GM21515 (cell line): ENCODE measurements at regions not wholly inside any gene's neighbourhood (a gene's known extent, or its start where the extent isn't known, plus 50 kb on each side); places are given as distances from the start of the nearest gene placed in this dataset.
"Not testable (repeated sequence)": the region's sequence is repeated elsewhere in the genome, so short reads cannot be mapped to it uniquely, and the experiment has no call there.

Experiments used
- ATAC-seq: cut with Tn5 transposase; IDR thresholded peaks from one replicate; pipeline ENCODE4 v1.9.1; 2021; ENCODE audit not compliant: unreplicated experiment

- ATAC-seq = no peak
Observed at GRCh38 chr2:210730672-210731071, 174.3 kb downstream of the CPS1 start.

- ATAC-seq = not testable (repeated sequence)
Observed at GRCh38 chr2:210746826-210747225, 190.4 kb downstream of the CPS1 start.

GRCh38 chr2:210752532-210752931, 196.1 kb downstream of the CPS1 start:
- no peak for ATAC-seq

GRCh38 chr2:210753386-210753785, 197.0 kb downstream of the CPS1 start:
- ATAC-seq = no peak

GRCh38 chr2:210756855-210757254, 200.5 kb downstream of the CPS1 start:
- no peak for ATAC-seq

- no peak for ATAC-seq
Observed at GRCh38 chr2:210762604-210763588, 206.5 kb downstream of the CPS1 start.

GRCh38 chr2:210768329-210768910, 212.0 kb downstream of the CPS1 start:
- ATAC-seq = no peak

- no peak for ATAC-seq
Observed at GRCh38 chr2:210776756-210777155, 220.4 kb downstream of the CPS1 start.

GRCh38 chr2:210782222-210782621, 225.8 kb downstream of the CPS1 start:
- no peak for ATAC-seq

GRCh38 chr2:210787831-210788230, 231.4 kb downstream of the CPS1 start:
- not testable (repeated sequence) for ATAC-seq

GRCh38 chr2:210792000-210792399, 235.6 kb downstream of the CPS1 start:
- ATAC-seq = no peak

- ATAC-seq = no peak
Observed at GRCh38 chr2:210795506-210795905, 239.1 kb downstream of the CPS1 start.

- no peak for ATAC-seq
Observed at GRCh38 chr2:210798180-210798579, 241.8 kb downstream of the CPS1 start.

GRCh38 chr2:210814251-210815025, 258.0 kb downstream of the CPS1 start:
- ATAC-seq = no peak

- no peak for ATAC-seq
Observed at GRCh38 chr2:210816769-210817168, 260.4 kb downstream of the CPS1 start.

GRCh38 chr2:210818473-210818872, 262.1 kb downstream of the CPS1 start:
- no peak for ATAC-seq

GRCh38 chr2:210833403-210833802, 277.0 kb downstream of the CPS1 start:
- no peak for ATAC-seq

GRCh38 chr2:210839034-210839433, 282.6 kb downstream of the CPS1 start:
- no peak for ATAC-seq

- no peak for ATAC-seq
Observed at GRCh38 chr2:210839450-210839849, 283.1 kb downstream of the CPS1 start.

GRCh38 chr2:210842896-210843295, 286.5 kb downstream of the CPS1 start:
- no peak for ATAC-seq

GRCh38 chr2:210844016-210844415, 287.6 kb downstream of the CPS1 start:
- ATAC-seq = no peak
